HepG2 (cell line): ENCODE measurements at regions not wholly inside any gene's neighbourhood (a gene's known extent, or its start where the extent isn't known, plus 50 kb on each side); places are given as distances from the start of the nearest gene placed in this dataset.

Experiments used
- ATAC-seq: fragments of 200-7000 bp; cut with Tn5 transposase; 3 replicates; pipeline ENCODE4 v1.9.1; 2020; ENCODE audit warnings: mild to moderate bottlenecking, moderate library complexity
- BruUV-seq: library from RNA; stranded (reverse); fragments of 400-500 nt; replicated peaks from 2 replicates; lab custom pipeline; 2021; lab: Mats Ljungman, UMichigan
- CTCF ChIA-PET: fragments of 300-600 bp; formaldehyde crosslinking; extraction: SDS; loops from one replicate; lab custom pipeline; 2021; ENCODE audit warnings: low total read pairs, inconsistent platforms, low intra/inter-chr PET ratio; lab: Yijun Ruan, JAX
- POLR2A ChIA-PET: fragments of 350-600 bp; sonication (Branson Sonifier 250); formaldehyde crosslinking; loops from one replicate; lab custom pipeline; 2020; ENCODE audit warnings: antibody characterized with exemption, inconsistent platforms; lab: Yijun Ruan, JAX
- DNase-seq: peaks from one replicate; pipeline ENCODE4 v3.0.0-alpha.2; 2015; ENCODE audit warnings: low spot score
- FAIRE-seq: peaks from 3 replicates; lab custom pipeline; 2011; peaks lifted over from hg19 to GRCh38; lab: Jason Lieb, UNC
- H2AFZ ChIP-seq: one replicate; pipeline ENCODE4 v1.6.1; 2011; ENCODE audit warnings: low read length, inconsistent platforms
- H3K27ac ChIP-seq: fragments of 300-600 bp; 3 replicates; pipeline ENCODE4 v1.8.0; 2011; ENCODE audit warnings: mixed run types, mild to moderate bottlenecking, mixed read lengths, low read length, inconsistent platforms; ENCODE audit not compliant: insufficient read depth; ENCODE audit errors: extremely low read length
- H3K27me3 ChIP-seq, 2 experiments: fragments of 200-600 bp in 1 of 2; 2 replicates in 1 of 2; 3 replicates in 1 of 2; pipeline versions ENCODE4 v1.6.0 to v1.8.0; 2011; ENCODE audit warnings: low read length in 2 of 2, mild to moderate bottlenecking in 2 of 2, moderate library complexity in 2 of 2, inconsistent platforms in 1 of 2; ENCODE audit not compliant: insufficient read depth in 2 of 2, control insufficient read depth in 1 of 2
- H3K36me3 ChIP-seq, 2 experiments: fragments of 200-600 bp in 1 of 2; replicated peaks in 1 of 2; 2 replicates in 1 of 2; 3 replicates in 1 of 2; pipeline versions ENCODE4 v1.5.1 to v1.8.0; 2011; ENCODE audit warnings: low read length in 2 of 2, inconsistent platforms in 1 of 2; ENCODE audit not compliant: insufficient read depth in 2 of 2, control insufficient read depth in 1 of 2
- H3K4me1 ChIP-seq: 2 replicates; pipeline ENCODE4 v1.5.1; 2012; ENCODE audit warnings: low read length, inconsistent platforms; ENCODE audit not compliant: insufficient read depth
- H3K4me2 ChIP-seq: 2 replicates; pipeline ENCODE4 v1.6.0; 2011; ENCODE audit warnings: low read depth, low read length, inconsistent platforms
- H3K4me3 ChIP-seq, 3 experiments: fragments of 200-600 bp in 1 of 3; sonication (generic), shearing (Covaris generic) in 1 of 3; replicated peaks in 1 of 3; 2 replicates each; pipeline ENCODE4 v1.5.1; 2011 to 2016; ENCODE audit warnings: low read length in 3 of 3, inconsistent platforms in 2 of 3, low read depth in 2 of 3, mild to moderate bottlenecking in 2 of 3, control low read depth in 1 of 3, mixed read lengths in 1 of 3; ENCODE audit not compliant: insufficient read depth in 1 of 3
- H3K79me2 ChIP-seq: one replicate; pipeline ENCODE4 v1.6.1; 2011; ENCODE audit warnings: low read length, inconsistent platforms; ENCODE audit not compliant: insufficient read depth
- H3K9ac ChIP-seq: 2 replicates; pipeline ENCODE4 v1.6.0; 2011; ENCODE audit warnings: mild to moderate bottlenecking, low read depth, low read length, inconsistent platforms; ENCODE audit not compliant: insufficient read depth
- H3K9me3 ChIP-seq: 2 replicates; pipeline ENCODE4 v1.5.1; 2012; ENCODE audit warnings: mild to moderate bottlenecking, low read length
- H4K20me1 ChIP-seq: 2 replicates; pipeline ENCODE4 v1.6.0; 2011; ENCODE audit warnings: inconsistent platforms, mild to moderate bottlenecking, low read length, moderate library complexity; ENCODE audit not compliant: insufficient read depth
- PHF20 ChIP-seq: sonication (generic); formaldehyde crosslinking; IDR thresholded peaks from 2 replicates; pipeline ENCODE4 v1.5.0; 2020; ENCODE audit warnings: mild to moderate bottlenecking, missing genetic modification reagents
- ZNF777 ChIP-seq: sonication (generic); formaldehyde crosslinking; IDR thresholded peaks from 2 replicates; pipeline ENCODE4 v1.4.0; 2020; ENCODE audit warnings: missing genetic modification reagents
- WGBS: methylation state at CpG from one replicate; pipeline ENCODE4 v1.1.6; 2017; ENCODE audit warnings: low lambda C conversion rate; 5-methylcytosine and 5-hydroxymethylcytosine counted together
- in situ Hi-C: cut with HindIII; loops from 2 replicates; pipeline ENCODE4 v1.10.0; 2017; ENCODE audit warnings: low pct_unique_long_range_greater_than_20kb; ENCODE audit not compliant: extremely low pct_ligation_motif_present
- intact Hi-C: fragments of 100-400 bp; cut with micrococcal nuclease; formaldehyde crosslinking; loops from one replicate; pipeline ENCODE4 v1.10.0; 2022; ENCODE audit not compliant: unreplicated experiment
- TF ChIP-seq, protein P1 (sequence below), 2 experiments: sonication (generic) in 1 of 2; formaldehyde crosslinking in 1 of 2; IDR thresholded peaks; 2 replicates each; pipeline versions ENCODE4 v1.5.1 to v1.6.1; 2011 to 2020; ENCODE audit warnings: borderline replicate concordance in 1 of 2, low read depth in 1 of 2, low read length in 1 of 2, mild to moderate bottlenecking in 1 of 2, missing genetic modification reagents in 1 of 2, moderate library complexity in 1 of 2
- TF ChIP-seq, protein P2 (sequence below), 2 experiments: fragments of 450-650 bp in 1 of 2; sonication (generic) in 1 of 2; formaldehyde crosslinking in 1 of 2; IDR thresholded peaks; 2 replicates each; pipeline versions ENCODE4 v1.6.1 to v1.8.0; 2016 to 2022; ENCODE audit warnings: antibody characterized with exemption in 1 of 2, mild to moderate bottlenecking in 1 of 2, missing genetic modification reagents in 1 of 2
- TF ChIP-seq, protein P3 (sequence below): sonication (generic); formaldehyde crosslinking; IDR thresholded peaks from 2 replicates; pipeline ENCODE4 v1.4.0; 2020; ENCODE audit warnings: missing genetic modification reagents
- TF ChIP-seq, protein P4 (sequence below), 2 experiments: IDR thresholded peaks; 2 replicates each; pipeline ENCODE4 v1.6.1; 2011 to 2012; ENCODE audit warnings: low read length in 2 of 2, borderline replicate concordance in 1 of 2, low read depth in 1 of 2, mild to moderate bottlenecking in 1 of 2, moderate library complexity in 1 of 2

DNA sequence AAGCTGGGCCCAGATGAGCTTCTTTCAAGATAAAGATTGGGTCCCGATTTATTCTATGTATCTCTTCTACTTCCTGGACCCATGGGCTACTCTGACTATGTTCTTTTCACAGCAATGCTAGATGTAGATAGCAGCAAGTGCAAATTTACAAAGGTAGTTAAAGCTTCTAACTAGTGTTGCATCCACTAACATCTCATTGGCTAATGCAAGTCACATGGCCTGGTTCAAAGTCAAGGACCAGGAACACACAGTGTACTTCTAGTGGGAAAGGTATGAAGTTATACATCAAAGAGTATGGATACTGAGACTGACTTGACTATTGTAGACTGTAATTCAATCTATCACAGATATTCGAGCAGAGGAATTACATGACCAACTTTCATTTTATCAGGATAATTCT, 588.8 kb downstream of the PLA2G4A start:
- no peak overlapping the region for H2AFZ ChIP-seq
- no peak overlapping the region for H3K9ac ChIP-seq
- no peaks in the 10 kb centered on the region for H3K79me2 ChIP-seq
- no peak overlapping the region for H3K4me3 ChIP-seq
- intact Hi-C loops: no loop called here
- H4K20me1 ChIP-seq: no peaks in the 10 kb centered on the region
- H3K27me3 ChIP-seq: no peaks in the 10 kb centered on the region
- no peak overlapping the region for H3K4me2 ChIP-seq
- no peaks in the 10 kb centered on the region for H3K4me1 ChIP-seq
- FAIRE-seq (no peak), DNase-seq (no peak), ATAC-seq (no peak)
- no peaks in the 10 kb centered on the region for H3K36me3 ChIP-seq
- ChIA-PET POLR2A (no interaction called here), CTCF (no interaction called here)
- BruUV-seq: no TSS peak
- H3K9me3 ChIP-seq: no peaks in the 10 kb centered on the region
- H3K27ac ChIP-seq: no peak overlapping the region
- in situ Hi-C loops: no loop called here
- whole genome bisulfite sequencing: 8% methylated on average over 2 of the region's 2 CpGs
- TF ChIP-seq, protein P1, sequence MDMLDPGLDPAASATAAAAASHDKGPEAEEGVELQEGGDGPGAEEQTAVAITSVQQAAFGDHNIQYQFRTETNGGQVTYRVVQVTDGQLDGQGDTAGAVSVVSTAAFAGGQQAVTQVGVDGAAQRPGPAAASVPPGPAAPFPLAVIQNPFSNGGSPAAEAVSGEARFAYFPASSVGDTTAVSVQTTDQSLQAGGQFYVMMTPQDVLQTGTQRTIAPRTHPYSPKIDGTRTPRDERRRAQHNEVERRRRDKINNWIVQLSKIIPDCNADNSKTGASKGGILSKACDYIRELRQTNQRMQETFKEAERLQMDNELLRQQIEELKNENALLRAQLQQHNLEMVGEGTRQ (IDR thresholded peaks at IDR 0.05; ENCODE audit: low read depth, low read length): no peak
- TF ChIP-seq, protein P1 (CRISPR knock-in tag; IDR thresholded peaks at IDR 0.05; ENCODE audit: borderline replicate concordance): no peak
- TF ChIP-seq, protein P2, sequence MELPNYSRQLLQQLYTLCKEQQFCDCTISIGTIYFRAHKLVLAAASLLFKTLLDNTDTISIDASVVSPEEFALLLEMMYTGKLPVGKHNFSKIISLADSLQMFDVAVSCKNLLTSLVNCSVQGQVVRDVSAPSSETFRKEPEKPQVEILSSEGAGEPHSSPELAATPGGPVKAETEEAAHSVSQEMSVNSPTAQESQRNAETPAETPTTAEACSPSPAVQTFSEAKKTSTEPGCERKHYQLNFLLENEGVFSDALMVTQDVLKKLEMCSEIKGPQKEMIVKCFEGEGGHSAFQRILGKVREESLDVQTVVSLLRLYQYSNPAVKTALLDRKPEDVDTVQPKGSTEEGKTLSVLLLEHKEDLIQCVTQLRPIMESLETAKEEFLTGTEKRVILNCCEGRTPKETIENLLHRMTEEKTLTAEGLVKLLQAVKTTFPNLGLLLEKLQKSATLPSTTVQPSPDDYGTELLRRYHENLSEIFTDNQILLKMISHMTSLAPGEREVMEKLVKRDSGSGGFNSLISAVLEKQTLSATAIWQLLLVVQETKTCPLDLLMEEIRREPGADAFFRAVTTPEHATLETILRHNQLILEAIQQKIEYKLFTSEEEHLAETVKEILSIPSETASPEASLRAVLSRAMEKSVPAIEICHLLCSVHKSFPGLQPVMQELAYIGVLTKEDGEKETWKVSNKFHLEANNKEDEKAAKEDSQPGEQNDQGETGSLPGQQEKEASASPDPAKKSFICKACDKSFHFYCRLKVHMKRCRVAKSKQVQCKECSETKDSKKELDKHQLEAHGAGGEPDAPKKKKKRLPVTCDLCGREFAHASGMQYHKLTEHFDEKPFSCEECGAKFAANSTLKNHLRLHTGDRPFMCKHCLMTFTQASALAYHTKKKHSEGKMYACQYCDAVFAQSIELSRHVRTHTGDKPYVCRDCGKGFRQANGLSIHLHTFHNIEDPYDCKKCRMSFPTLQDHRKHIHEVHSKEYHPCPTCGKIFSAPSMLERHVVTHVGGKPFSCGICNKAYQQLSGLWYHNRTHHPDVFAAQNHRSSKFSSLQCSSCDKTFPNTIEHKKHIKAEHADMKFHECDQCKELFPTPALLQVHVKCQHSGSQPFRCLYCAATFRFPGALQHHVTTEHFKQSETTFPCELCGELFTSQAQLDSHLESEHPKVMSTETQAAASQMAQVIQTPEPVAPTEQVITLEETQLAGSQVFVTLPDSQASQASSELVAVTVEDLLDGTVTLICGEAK (IDR thresholded peaks at IDR 0.05): no peak
- TF ChIP-seq, protein P2 (CRISPR knock-in tag; IDR thresholded peaks at IDR 0.05): no peak
- TF ChIP-seq, protein P3, sequence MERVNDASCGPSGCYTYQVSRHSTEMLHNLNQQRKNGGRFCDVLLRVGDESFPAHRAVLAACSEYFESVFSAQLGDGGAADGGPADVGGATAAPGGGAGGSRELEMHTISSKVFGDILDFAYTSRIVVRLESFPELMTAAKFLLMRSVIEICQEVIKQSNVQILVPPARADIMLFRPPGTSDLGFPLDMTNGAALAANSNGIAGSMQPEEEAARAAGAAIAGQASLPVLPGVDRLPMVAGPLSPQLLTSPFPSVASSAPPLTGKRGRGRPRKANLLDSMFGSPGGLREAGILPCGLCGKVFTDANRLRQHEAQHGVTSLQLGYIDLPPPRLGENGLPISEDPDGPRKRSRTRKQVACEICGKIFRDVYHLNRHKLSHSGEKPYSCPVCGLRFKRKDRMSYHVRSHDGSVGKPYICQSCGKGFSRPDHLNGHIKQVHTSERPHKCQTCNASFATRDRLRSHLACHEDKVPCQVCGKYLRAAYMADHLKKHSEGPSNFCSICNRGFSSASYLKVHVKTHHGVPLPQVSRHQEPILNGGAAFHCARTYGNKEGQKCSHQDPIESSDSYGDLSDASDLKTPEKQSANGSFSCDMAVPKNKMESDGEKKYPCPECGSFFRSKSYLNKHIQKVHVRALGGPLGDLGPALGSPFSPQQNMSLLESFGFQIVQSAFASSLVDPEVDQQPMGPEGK (CRISPR knock-in tag): no peak
- TF ChIP-seq PHF20 (CRISPR knock-in tag) (no peak), ZNF777 (CRISPR knock-in tag) (no peak)
- TF ChIP-seq, protein P4, sequence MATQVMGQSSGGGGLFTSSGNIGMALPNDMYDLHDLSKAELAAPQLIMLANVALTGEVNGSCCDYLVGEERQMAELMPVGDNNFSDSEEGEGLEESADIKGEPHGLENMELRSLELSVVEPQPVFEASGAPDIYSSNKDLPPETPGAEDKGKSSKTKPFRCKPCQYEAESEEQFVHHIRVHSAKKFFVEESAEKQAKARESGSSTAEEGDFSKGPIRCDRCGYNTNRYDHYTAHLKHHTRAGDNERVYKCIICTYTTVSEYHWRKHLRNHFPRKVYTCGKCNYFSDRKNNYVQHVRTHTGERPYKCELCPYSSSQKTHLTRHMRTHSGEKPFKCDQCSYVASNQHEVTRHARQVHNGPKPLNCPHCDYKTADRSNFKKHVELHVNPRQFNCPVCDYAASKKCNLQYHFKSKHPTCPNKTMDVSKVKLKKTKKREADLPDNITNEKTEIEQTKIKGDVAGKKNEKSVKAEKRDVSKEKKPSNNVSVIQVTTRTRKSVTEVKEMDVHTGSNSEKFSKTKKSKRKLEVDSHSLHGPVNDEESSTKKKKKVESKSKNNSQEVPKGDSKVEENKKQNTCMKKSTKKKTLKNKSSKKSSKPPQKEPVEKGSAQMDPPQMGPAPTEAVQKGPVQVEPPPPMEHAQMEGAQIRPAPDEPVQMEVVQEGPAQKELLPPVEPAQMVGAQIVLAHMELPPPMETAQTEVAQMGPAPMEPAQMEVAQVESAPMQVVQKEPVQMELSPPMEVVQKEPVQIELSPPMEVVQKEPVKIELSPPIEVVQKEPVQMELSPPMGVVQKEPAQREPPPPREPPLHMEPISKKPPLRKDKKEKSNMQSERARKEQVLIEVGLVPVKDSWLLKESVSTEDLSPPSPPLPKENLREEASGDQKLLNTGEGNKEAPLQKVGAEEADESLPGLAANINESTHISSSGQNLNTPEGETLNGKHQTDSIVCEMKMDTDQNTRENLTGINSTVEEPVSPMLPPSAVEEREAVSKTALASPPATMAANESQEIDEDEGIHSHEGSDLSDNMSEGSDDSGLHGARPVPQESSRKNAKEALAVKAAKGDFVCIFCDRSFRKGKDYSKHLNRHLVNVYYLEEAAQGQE (IDR thresholded peaks at IDR 0.05; ENCODE audit: borderline replicate concordance in 1 of 2, low read depth in 1 of 2, low read length in 2 of 2): no peak
